ENCODE measurements at regions not wholly inside any gene's neighbourhood (a gene's known extent, or its start where the extent isn't known, plus 50 kb on each side); places are given as distances from the start of the nearest gene placed in this dataset.

DNA sequence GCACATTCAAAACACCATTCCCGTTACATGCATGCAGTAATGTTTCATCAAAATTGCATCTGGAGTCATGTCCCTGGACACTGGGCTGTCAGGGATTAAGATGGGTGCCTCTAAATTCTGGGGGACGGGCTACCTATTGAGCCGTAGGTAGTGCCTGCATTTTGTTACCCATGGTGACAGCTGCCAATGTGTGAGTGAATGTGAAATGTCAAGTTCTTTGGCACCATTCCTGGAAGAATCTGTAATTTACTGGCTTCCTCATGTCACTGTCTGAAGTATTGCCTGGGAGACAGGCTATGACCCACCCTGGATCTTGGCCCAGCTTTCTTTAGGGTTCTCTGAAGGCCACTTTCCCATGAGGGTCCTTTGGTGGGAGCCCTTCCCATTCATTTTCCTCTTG, 266.1 kb downstream of the TSHZ3 start:
- TF ChIP-seq GABPA (IDR thresholded peaks at IDR 0.05; ENCODE audit: borderline replicate concordance, insufficient read depth, low read length) (no peak), POLR2AphosphoS5 (IDR thresholded peaks at IDR 0.05; ENCODE audit: low read depth, low read length) (no peak), JUN (IDR thresholded peaks at IDR 0.05; ENCODE audit: low read depth, low read length) (no peak), TAF1 (IDR thresholded peaks at IDR 0.05; ENCODE audit: low read depth, low read length) (no peak), POLR2A (IDR thresholded peaks at IDR 0.05; ENCODE audit: control extremely low read depth in 1 of 2, low read depth in 2 of 2, low read length in 2 of 2) (no peak), SUZ12 (IDR thresholded peaks at IDR 0.05; ENCODE audit: low read length) (no peak), EP300 (IDR thresholded peaks at IDR 0.05; ENCODE audit: borderline replicate concordance in 1 of 2, low read depth in 2 of 2, low read length in 2 of 2) (no peak), KDM1A (IDR thresholded peaks at IDR 0.05; ENCODE audit: borderline replicate concordance, low read length) (no peak), EZH2 (IDR thresholded peaks at IDR 0.05; ENCODE audit: low read depth, low read length, severe bottlenecking) (no peak), POU5F1 (IDR thresholded peaks at IDR 0.05; ENCODE audit: low read depth, low read length) (no peak)
- TF ChIP-seq, protein P1, sequence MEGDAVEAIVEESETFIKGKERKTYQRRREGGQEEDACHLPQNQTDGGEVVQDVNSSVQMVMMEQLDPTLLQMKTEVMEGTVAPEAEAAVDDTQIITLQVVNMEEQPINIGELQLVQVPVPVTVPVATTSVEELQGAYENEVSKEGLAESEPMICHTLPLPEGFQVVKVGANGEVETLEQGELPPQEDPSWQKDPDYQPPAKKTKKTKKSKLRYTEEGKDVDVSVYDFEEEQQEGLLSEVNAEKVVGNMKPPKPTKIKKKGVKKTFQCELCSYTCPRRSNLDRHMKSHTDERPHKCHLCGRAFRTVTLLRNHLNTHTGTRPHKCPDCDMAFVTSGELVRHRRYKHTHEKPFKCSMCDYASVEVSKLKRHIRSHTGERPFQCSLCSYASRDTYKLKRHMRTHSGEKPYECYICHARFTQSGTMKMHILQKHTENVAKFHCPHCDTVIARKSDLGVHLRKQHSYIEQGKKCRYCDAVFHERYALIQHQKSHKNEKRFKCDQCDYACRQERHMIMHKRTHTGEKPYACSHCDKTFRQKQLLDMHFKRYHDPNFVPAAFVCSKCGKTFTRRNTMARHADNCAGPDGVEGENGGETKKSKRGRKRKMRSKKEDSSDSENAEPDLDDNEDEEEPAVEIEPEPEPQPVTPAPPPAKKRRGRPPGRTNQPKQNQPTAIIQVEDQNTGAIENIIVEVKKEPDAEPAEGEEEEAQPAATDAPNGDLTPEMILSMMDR (IDR thresholded peaks at IDR 0.05; ENCODE audit: control extremely low read depth in 1 of 3, insufficient read depth in 1 of 3, low read depth in 1 of 3, low read length in 3 of 3): no peak
- TF ChIP-seq, protein P2, sequence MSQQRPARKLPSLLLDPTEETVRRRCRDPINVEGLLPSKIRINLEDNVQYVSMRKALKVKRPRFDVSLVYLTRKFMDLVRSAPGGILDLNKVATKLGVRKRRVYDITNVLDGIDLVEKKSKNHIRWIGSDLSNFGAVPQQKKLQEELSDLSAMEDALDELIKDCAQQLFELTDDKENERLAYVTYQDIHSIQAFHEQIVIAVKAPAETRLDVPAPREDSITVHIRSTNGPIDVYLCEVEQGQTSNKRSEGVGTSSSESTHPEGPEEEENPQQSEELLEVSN (IDR thresholded peaks at IDR 0.05): no peak
